Fibroblast of peridontal ligament (primary cell): ENCODE measurements at regions not wholly inside any gene's neighbourhood (a gene's known extent, or its start where the extent isn't known, plus 50 kb on each side); places are given as distances from the start of the nearest gene placed in this dataset.
"Not testable (repeated sequence)": the region's sequence is repeated elsewhere in the genome, so short reads cannot be mapped to it uniquely, and the experiment has no call there.

ENCODE experiments used
- DNase-seq: peaks from one replicate; pipeline ENCODE4 v3.0.0-alpha.2; 2010; ENCODE audit errors: extremely low read depth

GRCh38 chr5:108587821-108588220, 159.9 kb upstream of the FER start:
- no peak for DNase-seq

- no peak for DNase-seq
These were observed 166.7 kb upstream of the FER start for GRCh38 chr5:108581026-108581425.

GRCh38 chr5:108579236-108579635, 168.5 kb upstream of the FER start:
- peak; percentile 4 for DNase-seq

- DNase-seq = no peak
These were observed 168.9 kb upstream of the FER start for GRCh38 chr5:108578791-108579190.

GRCh38 chr5:108567429-108567828, 180.3 kb upstream of the FER start:
- DNase-seq = no peak

- DNase-seq = no peak
These were observed 182.5 kb upstream of the FBXL17 start for GRCh38 chr5:108564441-108564840.

- DNase-seq = no peak
These were observed 180.2 kb upstream of the FBXL17 start for GRCh38 chr5:108562205-108562454.

- peak; percentile 74 for DNase-seq
These were observed 179.7 kb upstream of the FBXL17 start for GRCh38 chr5:108561416-108562204.

GRCh38 chr5:108560581-108560980, 178.7 kb upstream of the FBXL17 start:
- DNase-seq = peak; percentile 97

- no peak for DNase-seq
These were observed 178.3 kb upstream of the FBXL17 start for GRCh38 chr5:108560166-108560565.

- DNase-seq = not testable (repeated sequence)
These were observed 176.9 kb upstream of the FBXL17 start for GRCh38 chr5:108558840-108559239.

GRCh38 chr5:108558142-108558541, 176.2 kb upstream of the FBXL17 start:
- not testable (repeated sequence) for DNase-seq

GRCh38 chr5:108557686-108558085, 175.8 kb upstream of the FBXL17 start:
- no peak for DNase-seq

GRCh38 chr5:108556441-108557145, 174.7 kb upstream of the FBXL17 start:
- DNase-seq = no peak

- no peak for DNase-seq
These were observed 167.0 kb upstream of the FBXL17 start for GRCh38 chr5:108548684-108549596.

- no peak for DNase-seq
These were observed 165.0 kb upstream of the FBXL17 start for GRCh38 chr5:108546939-108547338.

- DNase-seq = no peak
These were observed 163.4 kb upstream of the FBXL17 start for GRCh38 chr5:108545301-108545700.

- no peak for DNase-seq
These were observed 161.6 kb upstream of the FBXL17 start for GRCh38 chr5:108543486-108543885.

- no peak for DNase-seq
These were observed 159.9 kb upstream of the FBXL17 start for GRCh38 chr5:108541836-108542235.

- DNase-seq = no peak
These were observed 154.4 kb upstream of the FBXL17 start for GRCh38 chr5:108536321-108536720.

GRCh38 chr5:108532129-108532445, 150.2 kb upstream of the FBXL17 start:
- DNase-seq = not testable (repeated sequence)

- DNase-seq = peak; percentile 7
These were observed 149.7 kb upstream of the FBXL17 start for GRCh38 chr5:108531367-108532128.
